ENCODE measurements at regions not wholly inside any gene's neighbourhood (a gene's known extent, or its start where the extent isn't known, plus 50 kb on each side); places are given as distances from the start of the nearest gene placed in this dataset.
"Not testable (repeated sequence)": the region's sequence is repeated elsewhere in the genome, so short reads cannot be mapped to it uniquely, and the experiment has no call there.

- no peak for DNase-seq (ENCODE audit: low read depth)
- no peak overlapping the region for H3K4me3 ChIP-seq (ENCODE audit: low read depth, low read length)
Measured at GRCh38 chr12:11976005-11976404, 94.7 kb upstream of the BCL2L14 start.

GRCh38 chr12:11978726-11979384 lies 91.9 kb upstream of the BCL2L14 start:
- no peak overlapping the region for H3K4me3 ChIP-seq (ENCODE audit: low read depth, low read length)
- DNase-seq (ENCODE audit: low read depth): no peak

GRCh38 chr12:11980115-11980514 lies 90.6 kb upstream of the BCL2L14 start:
- H3K4me3 ChIP-seq (ENCODE audit: low read depth, low read length): no peak overlapping the region
- no peak for DNase-seq (ENCODE audit: low read depth)

- DNase-seq (ENCODE audit: low read depth): no peak
- H3K4me3 ChIP-seq (ENCODE audit: low read depth, low read length): no peak overlapping the region
Measured at GRCh38 chr12:11981121-11981733, 89.5 kb upstream of the BCL2L14 start.

- H3K4me3 ChIP-seq (ENCODE audit: low read depth, low read length): no peak overlapping the region
- DNase-seq (ENCODE audit: low read depth): no peak
Measured at GRCh38 chr12:11984417-11984816, 86.3 kb upstream of the BCL2L14 start.

- no peak for DNase-seq (ENCODE audit: low read depth)
- no peak overlapping the region for H3K4me3 ChIP-seq (ENCODE audit: low read depth, low read length)
Measured at GRCh38 chr12:11986165-11986564, 84.6 kb upstream of the BCL2L14 start.

- no peak overlapping the region for H3K4me3 ChIP-seq (ENCODE audit: low read depth, low read length)
- no peak for DNase-seq (ENCODE audit: low read depth)
Measured at GRCh38 chr12:11987901-11988300, 82.8 kb upstream of the BCL2L14 start.

GRCh38 chr12:11991604-11992003 lies 79.1 kb upstream of the BCL2L14 start:
- DNase-seq (ENCODE audit: low read depth): no peak
- H3K4me3 ChIP-seq (ENCODE audit: low read depth, low read length): no peak overlapping the region

GRCh38 chr12:11992515-11992914 lies 78.2 kb upstream of the BCL2L14 start:
- no peak for DNase-seq (ENCODE audit: low read depth)
- no peak overlapping the region for H3K4me3 ChIP-seq (ENCODE audit: low read depth, low read length)

GRCh38 chr12:11998307-11998943 lies 72.3 kb upstream of the BCL2L14 start:
- not testable (repeated sequence) for DNase-seq (ENCODE audit: low read depth); H3K4me3 ChIP-seq (ENCODE audit: low read depth, low read length)

- no peak overlapping the region for H3K4me3 ChIP-seq (ENCODE audit: low read depth, low read length)
- no peak for DNase-seq (ENCODE audit: low read depth)
Measured at GRCh38 chr12:11998944-11999315, 71.8 kb upstream of the BCL2L14 start.

GRCh38 chr12:12003609-12004008 lies 67.1 kb upstream of the BCL2L14 start:
- no peak for DNase-seq (ENCODE audit: low read depth)
- H3K4me3 ChIP-seq (ENCODE audit: low read depth, low read length): no peak overlapping the region

GRCh38 chr12:12004524-12004923 lies 66.2 kb upstream of the BCL2L14 start:
- H3K4me3 ChIP-seq (ENCODE audit: low read depth, low read length): no peak overlapping the region

GRCh38 chr12:12007001-12007712 lies 63.6 kb upstream of the BCL2L14 start:
- H3K4me3 ChIP-seq (ENCODE audit: low read depth, low read length): no peak overlapping the region
- DNase-seq (ENCODE audit: low read depth): no peak

More at GRCh38 chr12:12004524-12004923, 66.2 kb upstream of the BCL2L14 start:
- DNase-seq (ENCODE audit: low read depth): no peak

GRCh38 chr12:12007713-12008231 lies 63.0 kb upstream of the BCL2L14 start:
- H3K4me3 ChIP-seq (ENCODE audit: low read depth, low read length): no peak overlapping the region
- no peak for DNase-seq (ENCODE audit: low read depth)

- DNase-seq (ENCODE audit: low read depth): no peak
- no peak overlapping the region for H3K4me3 ChIP-seq (ENCODE audit: low read depth, low read length)
Measured at GRCh38 chr12:12008232-12008850, 62.4 kb upstream of the BCL2L14 start.

- no peak for DNase-seq (ENCODE audit: low read depth)
- no peak overlapping the region for H3K4me3 ChIP-seq (ENCODE audit: low read depth, low read length)
Measured at GRCh38 chr12:12008931-12009611, 61.7 kb upstream of the BCL2L14 start.

GRCh38 chr12:12009749-12010276 lies 60.9 kb upstream of the BCL2L14 start:
- not testable (repeated sequence) for H3K4me3 ChIP-seq (ENCODE audit: low read depth, low read length); DNase-seq (ENCODE audit: low read depth)

All from skeletal muscle cell (primary cell).